Epidermal melanocyte (primary cell): ENCODE measurements at regions not wholly inside any gene's neighbourhood (a gene's known extent, or its start where the extent isn't known, plus 50 kb on each side); places are given as distances from the start of the nearest gene placed in this dataset.
"Not testable (repeated sequence)": the region's sequence is repeated elsewhere in the genome, so short reads cannot be mapped to it uniquely, and the experiment has no call there.

Experiments used
- DNase-seq: peaks from one replicate; pipeline ENCODE4 v3.0.0; 2011; ENCODE audit warnings: low spot score; ENCODE audit not compliant: insufficient read length

DNA sequence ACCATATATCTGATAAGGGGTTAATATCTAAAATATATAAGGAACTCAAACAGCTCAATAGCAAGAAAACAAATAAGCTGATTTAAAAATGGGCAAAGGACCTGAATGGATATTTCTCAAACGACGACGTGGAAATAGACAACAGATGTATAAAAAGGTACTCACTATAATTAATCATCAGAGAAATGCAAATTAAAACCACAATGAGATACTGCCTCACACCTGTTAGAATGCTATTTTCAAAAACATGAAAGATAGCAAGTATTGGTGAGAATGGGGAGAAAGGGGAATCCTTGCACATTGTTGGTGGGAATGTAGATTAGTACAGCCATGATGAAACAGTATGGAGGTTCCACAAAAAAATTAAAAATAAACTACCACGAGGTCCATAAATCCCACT, 163.2 kb downstream of the DKK1 start:
- no peak for DNase-seq

DNA sequence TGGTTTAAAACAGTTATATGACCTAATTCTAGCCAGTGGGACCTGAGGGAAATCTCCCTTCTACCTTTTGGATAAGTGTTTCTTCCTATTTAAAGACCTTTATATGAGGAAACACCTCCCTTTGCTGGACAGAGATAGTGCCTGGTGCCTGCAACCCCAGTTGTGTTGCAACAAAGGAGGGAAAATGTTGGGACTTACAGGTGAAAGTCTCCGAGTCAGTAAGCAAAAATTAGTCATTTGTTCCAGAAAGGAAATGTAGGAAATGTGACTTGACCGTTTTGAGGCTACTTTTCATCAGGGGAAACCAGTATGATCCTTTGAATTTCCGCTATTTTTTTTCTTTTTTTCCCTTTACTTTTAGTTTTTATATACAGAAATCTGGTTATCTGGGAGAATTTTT, 165.5 kb downstream of the DKK1 start:
- no peak for DNase-seq

DNA sequence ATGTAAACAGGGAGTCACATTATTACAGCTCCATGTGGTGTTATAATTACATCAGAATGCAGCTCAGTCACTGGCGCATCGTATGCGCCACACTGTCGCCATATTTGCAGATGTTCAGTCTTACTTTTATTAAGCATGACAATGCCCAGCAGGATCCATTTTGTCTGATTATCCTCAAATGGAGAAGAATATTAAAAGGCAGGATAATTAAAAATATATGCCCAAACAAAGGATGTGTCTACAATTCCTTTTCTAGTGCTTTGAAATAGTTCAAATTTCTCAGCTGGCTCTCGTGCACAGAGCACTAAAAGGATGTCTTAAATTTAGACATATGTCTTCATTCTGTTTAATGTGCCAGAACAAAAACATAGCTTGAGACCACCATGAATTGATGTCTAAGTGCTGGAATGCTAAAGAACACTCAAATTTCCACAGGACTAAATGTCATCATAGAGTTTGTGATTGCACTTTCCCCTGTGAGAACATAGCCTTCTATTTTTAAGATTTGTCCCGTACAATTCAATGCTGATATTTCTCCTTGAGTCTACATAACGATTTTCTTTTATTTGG, 168.0 kb downstream of the DKK1 start:
- DNase-seq: no peak

DNA sequence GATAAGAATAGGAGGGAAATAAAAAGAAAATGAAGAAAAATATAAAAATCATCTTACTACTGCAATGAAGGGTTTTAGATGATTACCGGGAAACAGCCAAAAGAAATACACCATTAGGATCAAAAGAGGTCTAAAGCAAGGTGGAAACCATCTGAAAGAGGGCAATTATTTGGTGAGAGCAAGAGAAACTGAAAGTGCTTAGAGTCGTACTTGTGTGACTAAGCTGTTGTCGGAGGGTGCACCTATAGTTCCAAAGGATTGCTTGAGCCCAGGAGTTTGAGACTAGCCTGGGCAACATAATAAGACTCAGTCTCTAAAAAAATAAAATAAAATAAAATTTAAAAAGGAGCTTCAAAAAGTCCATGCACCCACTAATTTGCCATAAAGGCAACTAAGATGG, 169.5 kb downstream of the DKK1 start:
- DNase-seq: no peak

DNA sequence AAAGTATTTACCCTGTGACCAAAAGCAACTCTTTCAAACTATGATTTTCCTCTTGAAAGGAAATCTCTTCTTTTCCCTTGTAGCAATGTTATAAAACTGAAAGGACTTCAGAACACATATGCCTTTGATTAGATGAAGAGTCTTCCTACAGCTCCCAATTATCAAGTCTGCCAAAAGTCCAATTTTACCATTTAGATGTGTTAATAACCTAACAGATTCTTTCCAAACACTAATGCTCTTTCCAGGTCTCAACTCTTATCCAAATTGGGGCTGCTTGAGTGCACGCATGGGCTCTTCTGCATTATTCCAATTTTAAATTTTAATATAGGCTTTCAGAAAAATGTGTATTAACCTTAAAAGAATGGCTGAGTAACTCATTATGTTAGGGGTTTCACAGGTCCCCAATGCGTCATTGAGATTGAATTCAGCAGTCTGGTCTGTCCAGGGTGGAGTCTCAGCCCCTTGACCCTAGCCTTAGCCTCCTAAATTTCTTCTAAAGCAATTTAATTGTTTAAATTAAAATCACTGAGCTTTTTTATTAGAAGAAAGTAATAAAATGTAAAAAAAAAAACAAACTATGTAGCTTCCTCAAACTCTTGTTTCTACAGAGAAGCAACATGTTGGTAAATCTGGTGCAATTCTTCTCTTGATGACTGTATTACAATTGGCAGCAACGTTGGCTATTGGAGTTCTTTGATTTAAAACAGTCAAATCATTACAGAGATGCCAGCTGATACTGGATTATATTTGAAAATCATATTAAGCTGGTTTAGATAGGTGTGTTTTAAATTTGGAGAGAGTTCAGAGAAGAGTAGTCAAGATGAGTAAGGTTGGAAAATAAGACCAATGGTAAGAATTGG, 170.4 kb downstream of the DKK1 start:
- no peak for DNase-seq

DNA sequence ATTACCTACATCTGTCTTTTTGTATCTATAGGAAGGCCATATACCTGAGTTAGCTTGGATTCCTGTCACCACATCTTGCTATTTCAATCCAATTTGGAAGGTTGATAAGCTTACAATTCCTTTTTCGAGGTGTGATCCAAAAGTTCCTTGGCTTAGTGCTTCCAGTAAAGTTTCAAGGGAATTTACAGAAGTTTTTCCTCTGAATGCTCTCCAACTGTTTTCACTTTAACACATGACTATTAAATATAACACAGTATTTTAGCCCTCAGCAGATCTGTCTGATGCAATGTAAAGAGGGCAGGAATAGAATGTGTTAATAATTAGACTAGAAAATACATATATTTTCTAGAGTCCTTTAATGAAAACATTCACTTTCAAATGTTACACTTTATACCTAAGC, 171.4 kb downstream of the DKK1 start:
- DNase-seq: no peak

DNA sequence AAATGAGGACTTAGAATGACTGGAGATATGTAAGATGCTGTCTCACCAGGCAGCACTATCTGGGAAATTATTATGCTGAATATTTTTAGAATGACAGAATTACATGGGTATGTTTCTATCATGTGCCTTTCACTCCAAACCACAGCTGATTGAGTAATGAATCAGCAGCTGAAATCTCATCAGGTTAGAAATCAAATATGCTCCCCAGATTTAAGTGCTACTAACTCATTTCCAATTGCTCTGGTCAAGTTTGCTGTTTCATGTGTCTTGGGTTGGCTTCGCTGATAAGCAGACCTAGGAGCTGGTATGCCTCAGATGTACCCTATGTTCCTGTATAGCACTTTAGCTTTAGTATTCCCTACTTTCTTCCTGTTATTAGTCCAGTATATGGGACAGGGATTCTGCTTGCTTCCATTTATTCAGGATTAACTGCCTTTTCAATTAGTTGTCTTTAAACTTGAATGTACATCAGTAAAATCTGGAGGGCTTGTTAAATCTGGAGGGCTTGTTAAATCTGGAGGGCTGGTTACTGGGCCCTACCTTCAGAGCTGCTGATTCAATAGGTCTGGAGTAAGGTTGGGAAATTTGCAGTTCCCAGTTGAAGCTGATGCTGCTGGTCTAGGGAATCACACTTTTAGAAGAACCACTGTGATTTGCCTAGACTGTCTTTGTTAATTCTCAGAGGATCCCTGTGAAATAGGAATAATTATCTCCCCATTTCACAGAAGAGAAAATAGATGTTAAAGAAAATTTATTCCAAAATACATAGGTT, 172.9 kb downstream of the DKK1 start:
- peak; percentile 28 for DNase-seq

DNA sequence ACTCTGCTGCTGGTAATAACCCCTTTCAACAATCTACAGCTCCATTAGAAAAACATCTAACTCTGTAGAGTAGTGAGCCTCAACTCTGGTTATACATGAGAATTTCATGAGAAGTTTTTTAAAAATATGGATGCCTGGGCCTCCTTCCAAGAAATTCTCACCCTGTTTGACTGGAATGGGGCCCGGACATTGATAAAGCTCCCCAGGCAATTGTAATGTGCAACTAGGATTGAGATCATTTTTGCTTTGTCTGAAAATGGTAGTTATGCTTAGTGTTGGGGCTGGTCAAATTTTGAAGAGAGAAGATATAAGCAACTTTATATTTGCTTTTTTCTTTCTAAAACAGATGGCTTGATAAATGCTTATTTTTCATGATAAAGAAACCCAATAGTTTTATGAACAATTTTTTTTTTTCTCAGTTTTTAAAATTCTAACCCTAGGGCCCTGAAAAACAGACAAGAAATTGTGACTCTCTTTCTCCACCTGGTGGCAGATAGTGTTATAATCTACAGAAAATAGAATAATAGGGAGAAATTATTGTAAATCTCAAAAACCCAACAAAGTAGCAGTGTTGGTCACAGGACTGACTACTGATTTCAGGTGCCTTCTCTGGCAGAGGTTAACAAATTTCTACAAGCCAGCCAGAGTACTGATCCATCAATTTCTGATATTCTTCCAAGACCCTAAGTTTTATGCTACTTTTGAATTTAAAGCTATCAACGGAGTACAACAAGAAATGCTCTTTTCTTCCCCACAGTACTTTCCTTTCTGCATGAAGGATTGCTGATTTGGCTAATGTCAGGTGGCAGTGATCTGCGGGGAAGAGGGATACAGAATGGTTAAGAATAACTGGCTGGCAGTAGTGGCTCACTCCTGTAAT, 174.8 kb downstream of the DKK1 start:
- no peak for DNase-seq

DNA sequence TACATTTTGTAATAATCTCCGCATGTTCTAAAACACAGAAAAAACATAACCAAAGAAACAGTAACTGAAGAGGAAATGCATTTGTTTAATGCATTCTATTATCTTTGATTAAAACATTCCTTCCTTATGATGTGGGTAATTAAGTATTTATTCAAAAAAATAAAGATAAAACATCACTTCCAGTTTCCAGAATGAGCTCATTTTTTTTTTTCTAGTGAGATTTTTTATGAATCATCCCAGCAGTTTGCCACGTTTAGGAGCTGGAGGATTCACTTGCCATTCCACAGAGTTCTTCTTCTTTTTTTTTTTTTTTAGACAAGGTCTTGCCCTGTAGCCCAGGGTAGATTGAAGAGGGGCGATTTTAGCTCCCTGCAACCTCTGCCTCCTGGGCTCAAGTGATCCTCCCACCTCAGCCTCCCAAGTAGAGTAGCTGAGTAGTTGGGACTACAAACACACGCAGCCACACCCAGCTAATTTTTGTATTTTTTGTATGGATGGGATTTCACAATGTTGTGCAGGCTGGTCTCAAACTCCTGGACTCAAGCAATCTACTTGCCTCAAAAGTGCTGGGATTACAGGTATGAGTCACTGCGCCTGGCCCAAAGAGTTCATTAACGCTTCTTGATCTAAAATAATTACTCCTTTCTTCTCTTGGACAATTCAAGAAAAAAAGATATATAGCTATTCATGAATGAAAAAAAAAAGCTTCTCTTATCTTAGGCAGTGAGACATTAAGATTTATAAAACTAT, 177.3 kb downstream of the DKK1 start:
- DNase-seq: no peak

DNA sequence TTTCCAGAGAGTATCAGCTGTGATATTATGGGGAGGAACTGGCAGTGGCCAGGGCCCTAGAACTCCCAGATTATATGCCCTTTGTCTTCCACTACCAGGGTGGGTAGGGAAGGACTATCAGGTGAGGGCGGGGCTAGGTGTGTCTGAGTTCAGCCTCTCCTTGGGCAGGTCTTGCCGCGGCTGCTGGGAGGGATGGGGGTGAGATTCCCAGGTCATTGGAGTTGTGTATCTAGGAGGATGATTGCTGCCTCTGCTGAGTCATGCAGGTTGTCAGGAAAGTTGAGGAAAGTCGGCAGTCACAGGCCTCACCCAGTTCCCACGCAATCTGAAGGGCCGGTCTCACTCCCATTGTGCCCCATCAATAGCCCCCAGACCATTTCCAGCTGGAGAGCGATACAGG, 185.2 kb downstream of the DKK1 start:
- no peak for DNase-seq

DNA sequence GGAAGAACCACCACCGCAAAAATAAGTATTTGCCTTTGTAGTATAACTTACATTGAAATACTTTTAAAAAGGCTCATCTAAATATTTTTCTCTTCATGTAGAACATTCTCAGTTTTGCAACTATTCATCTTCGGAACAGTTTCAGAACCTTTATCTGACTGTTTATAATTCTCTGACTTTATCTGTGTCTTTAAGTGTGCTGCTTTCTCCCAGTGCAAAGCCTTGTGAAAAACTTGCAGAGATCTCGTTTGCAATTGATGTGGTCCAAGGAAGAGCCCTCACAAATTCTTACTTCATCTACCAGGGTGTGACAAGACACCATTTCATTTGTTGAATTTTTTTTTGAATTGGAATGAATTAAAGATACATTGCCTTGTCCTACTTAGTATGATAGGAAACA, 186.4 kb downstream of the DKK1 start:
- DNase-seq: no peak

DNA sequence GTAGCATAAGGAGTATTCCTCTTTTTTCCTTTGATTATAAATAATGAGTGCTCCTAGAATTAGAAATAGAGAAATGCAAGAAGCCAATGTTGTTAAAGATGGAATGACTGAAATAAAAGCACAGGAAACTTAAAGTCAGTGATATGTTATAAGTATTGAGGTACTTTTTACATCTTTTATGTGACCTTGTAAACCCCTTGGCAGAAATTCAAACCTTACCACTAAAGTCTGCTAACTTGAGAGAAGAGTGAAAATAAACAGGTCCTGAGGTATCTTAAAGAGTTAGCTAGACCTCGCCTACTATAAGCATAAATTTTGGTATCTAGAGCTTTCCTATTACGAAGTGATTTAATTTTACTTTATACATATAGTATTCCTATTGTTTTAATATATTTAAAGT, 188.2 kb downstream of the DKK1 start:
- DNase-seq: no peak

DNA sequence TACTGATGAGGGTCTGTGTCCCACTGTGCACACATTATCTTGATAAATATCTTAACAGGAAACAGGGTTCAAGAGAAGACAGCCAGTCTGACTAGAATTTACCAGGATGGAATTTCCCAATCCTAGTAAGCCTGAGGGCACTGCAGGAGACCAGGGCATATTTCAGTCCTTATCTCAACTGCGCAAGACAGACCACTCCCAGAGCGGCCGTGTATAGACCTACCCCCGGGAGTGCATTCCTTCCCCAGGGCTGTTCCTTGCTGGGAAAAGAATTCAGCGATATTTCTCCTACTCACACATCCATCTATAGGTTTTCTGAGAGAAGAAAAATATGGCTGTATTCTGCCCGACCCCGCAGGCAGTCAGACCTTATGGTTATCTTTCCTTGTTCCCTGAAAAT, 191.3 kb downstream of the DKK1 start:
- DNase-seq: not testable (repeated sequence)

DNA sequence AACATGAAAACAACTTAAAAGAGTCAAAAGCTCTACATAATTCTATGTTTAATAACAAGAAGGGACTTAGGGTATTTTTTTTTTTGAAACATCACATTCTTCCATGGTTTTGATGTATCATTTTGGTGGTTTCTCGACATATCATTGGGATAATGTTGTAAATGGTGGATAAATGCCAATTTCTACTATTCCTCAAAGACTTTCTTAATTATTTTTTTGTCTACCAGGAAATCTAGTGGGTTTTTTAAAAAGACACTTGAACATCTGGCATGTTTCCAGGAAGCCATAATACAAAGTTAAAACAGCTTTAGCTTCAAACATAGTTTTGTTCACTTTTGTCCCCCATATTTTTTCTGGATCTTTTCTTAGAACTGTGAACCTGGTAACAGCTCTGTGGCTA, 200.4 kb downstream of the DKK1 start:
- no peak for DNase-seq

DNA sequence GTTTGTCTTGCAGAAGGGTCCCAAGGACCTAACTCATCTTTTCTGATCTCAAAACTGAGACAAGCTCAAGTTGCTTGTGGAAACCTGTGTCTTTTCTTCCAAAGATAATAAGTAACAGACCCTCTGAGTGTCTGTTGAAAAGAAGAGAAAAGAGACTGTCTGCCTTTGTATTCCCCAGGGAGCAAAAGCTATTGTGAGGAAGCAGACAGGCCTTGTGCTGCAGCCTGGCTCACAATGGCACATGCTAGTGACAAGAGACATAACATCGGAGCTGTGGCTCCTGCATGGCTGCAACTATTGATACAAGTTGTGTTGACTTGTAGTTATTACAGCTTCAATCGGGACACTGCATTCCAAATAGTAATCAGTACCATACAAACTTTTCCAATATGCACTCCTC, 202.9 kb downstream of the DKK1 start:
- no peak for DNase-seq

DNA sequence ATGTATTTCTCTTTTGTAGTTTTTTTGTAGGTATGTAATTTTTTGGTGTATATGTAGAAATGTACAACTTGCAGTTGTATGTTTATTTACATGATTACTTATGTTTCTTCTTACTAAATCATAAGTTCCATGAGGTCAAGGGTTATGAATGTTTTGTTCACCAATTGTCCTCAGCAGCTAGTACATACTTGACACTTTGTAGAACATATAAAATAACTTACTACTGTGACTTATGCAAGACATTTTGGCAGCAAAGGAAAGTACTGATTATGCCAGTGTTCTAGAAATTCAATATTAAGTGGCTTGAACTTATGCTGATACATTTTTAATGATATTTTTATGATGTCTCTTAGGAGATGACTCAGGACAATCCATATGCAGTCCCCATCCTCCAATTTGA, 209.6 kb downstream of the DKK1 start:
- no peak for DNase-seq

DNA sequence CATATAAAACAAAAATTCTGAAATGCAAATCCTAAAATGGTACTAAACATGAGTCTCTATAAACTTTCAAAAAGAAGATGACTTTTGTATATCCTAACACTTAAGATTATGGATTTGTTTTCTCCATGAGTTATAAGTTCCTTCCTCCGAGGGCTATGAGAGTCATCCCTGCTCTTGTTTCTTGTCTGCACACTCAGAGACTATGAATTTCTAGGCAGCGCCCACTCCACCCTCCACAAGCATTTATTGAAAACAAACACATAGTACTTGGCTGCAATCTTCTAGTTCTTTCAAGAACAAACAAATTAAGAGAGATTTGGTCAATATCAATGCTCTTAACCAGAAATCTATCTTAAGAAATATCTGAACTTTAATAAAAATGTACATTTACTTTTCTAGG, 211.7 kb downstream of the DKK1 start:
- no peak for DNase-seq

DNA sequence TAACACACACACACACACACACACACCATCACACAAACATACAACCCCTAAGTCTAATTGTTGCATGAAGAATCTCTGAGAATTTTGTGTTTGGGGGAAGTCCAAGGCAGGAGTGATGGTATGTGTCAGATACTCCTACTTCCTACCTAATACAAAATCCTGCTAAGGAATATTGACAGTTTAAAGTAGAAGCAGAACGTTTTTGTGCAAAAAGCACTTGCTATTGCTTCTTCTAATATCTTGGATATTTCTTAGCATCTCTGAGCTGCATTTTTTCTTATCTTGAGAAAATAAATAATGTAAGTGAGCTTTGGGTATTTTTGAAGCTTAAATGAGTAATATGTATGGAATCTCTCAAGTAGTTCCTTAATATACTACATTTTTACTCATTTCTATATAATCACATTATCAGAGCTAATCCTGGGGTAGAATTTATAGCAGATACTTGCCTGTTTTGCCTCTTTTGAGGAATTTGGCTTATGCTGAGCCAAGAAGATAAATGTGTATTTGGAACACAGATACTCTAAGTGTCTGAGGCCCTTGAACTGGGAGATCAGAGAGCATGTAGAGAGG, 212.3 kb downstream of the DKK1 start:
- DNase-seq: no peak

DNA sequence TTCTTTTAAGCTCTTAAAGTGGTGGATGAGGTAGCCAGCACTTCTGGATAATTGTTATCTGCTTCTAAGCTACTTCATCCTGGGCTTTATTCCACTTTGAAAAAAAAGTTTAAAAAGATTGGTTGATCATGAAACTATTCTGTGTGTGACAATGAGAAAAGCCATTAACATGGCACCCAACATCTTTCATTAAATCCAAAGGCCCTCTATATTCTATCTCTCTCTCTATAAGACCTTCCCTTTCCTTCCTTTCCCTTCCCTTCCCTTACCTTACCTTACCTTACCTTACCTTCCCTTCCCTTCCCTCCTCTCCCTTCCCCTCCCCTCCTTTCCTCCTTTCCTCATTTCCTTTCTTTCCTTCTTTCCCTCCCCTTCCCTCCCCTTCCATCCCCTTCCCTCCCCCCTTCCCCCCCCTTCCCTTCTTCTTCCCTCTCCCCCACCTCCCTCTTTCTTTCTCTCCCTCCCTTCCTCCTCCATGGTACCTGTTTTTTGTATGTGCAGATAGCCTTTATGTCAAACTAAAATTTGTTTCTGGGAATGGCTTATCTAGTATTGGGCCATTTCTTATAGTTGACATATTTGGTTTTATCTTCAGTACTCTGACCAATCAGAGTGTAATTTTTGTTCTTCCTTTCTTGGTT, 218.7 kb downstream of the DKK1 start:
- no peak for DNase-seq

DNA sequence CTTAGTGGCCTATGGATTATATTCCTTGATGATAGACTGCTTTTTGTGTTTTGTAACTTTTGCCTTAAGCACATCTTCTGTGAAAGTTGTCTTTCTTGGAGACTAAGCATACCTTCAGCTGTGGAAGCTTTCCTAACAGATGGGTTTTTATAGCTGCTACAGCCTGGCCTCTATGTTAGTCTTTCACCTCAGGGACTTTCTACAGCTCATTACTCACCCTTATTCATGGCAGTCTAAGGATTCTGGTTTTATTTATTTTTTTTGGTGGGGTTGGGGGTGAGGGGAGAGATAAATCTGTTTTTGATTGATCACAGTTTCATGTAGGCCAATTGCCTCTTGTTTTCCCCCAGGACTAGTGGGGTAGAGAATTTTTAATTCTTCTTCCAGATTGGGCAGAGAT, 219.9 kb downstream of the DKK1 start:
- no peak for DNase-seq
